Esophagus muscularis mucosa (tissue), 4 donors: ENCODE measurements at regions not wholly inside any gene's neighbourhood (a gene's known extent, or its start where the extent isn't known, plus 50 kb on each side); places are given as distances from the start of the nearest gene placed in this dataset.

Experiments
- CTCF ChIP-seq, 3 experiments: fragments of 200-600 bp in 2 of 3; fragments of 450-650 bp in 1 of 3; sonication (generic) in 2 of 3; IDR thresholded peaks; one replicate each; pipeline ENCODE4 v1.5.1; 2017 to 2019; ENCODE audit warnings: antibody characterized with exemption in 3 of 3, mild to moderate bottlenecking in 2 of 3, moderate library complexity in 1 of 3
- EP300 ChIP-seq: sonication (generic); formaldehyde crosslinking; IDR thresholded peaks from one replicate; pipeline ENCODE4 v1.6.1; 2017; ENCODE audit warnings: antibody characterized with exemption
- POLR2AphosphoS5 ChIP-seq, 2 donors: sonication (generic); formaldehyde crosslinking; IDR thresholded peaks; one replicate each; pipeline ENCODE4 v1.6.1; 2017; ENCODE audit warnings: antibody characterized with exemption in 2 of 2

DNA sequence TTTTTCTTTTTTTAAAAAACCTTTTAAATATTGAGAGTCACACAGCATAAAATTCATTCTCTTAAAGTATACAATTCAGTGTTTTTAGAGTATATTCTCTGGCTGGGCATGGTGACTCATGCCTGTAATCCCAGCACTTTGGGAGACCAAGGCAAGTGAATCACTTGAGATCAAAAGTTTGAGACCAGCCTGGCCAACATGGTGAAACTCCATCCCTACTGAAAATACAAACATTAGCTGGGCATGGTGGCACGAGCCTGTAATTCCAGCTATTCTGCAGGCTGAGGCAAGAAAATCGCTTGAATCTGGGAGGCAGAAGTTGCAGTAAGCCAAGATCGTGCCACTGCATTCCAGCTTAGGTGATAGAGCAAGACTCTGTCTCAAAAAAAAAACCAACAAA lies 68.4 kb upstream of the BCAT1 start:
- TF ChIP-seq POLR2AphosphoS5 (IDR thresholded peaks at IDR 0.05) (no peak), CTCF (IDR thresholded peaks at IDR 0.05) (no peak), EP300 (no peak)
